ENCODE measurements at regions not wholly inside any gene's neighbourhood (a gene's known extent, or its start where the extent isn't known, plus 50 kb on each side); places are given as distances from the start of the nearest gene placed in this dataset.

DNA sequence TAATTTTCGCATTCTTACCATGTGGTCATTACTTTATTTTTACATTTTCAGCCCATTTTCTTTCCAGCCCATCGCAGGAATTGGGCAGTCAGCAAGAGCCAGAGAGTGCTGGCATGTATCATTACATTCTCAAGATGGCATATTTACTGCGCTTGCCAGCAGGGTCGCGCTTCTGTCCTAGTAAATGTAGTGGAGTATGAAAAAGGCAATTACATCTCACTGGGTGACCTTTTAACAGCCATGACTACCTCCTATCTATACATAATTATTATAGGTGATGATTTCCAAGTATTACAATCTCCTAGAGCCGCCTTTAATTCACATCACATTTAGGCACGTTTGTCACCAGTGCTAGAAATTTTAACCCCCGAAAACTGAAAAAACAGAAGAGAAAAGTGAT lies 433.7 kb upstream of the MGMT start:
- POLR2A ChIA-PET = no interaction called here
- no peak for DNase-seq (ENCODE audit: low read depth, low spot score)
- no peak for TF ChIP-seq CTCF (IDR thresholded peaks at IDR 0.05; ENCODE audit: insufficient read depth, low read length, missing control alignments)
- CTCF ChIA-PET = no interaction called here
- no peak overlapping the region for H3K4me3 ChIP-seq (ENCODE audit: low read depth, low read length)

DNA sequence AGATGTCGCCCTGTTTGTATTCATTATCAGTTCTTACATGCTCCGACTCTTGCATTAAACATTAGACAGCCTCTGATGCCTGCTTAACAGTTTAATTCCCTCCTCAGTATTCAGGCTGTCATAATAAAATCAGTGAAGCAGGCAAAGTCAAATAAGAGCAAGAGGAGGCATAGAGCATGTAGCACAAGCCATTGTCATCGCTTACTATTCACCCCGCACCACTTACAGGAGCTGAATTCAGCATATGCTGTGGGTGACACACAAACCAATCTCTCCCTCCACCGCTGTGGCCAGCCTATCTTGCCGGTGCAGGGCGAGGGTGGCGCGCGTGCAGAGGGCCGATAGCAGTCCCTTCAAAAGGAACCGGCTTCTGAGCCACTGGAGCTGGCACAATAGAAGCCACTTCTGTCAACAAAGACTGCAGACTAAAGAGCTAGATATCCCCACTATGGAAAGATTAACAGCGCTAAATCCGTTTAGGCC lies 433.2 kb upstream of the MGMT start:
- POLR2A ChIA-PET = no interaction called here
- H3K4me3 ChIP-seq (ENCODE audit: low read depth, low read length) = no peak overlapping the region
- TF ChIP-seq CTCF (IDR thresholded peaks at IDR 0.05; ENCODE audit: insufficient read depth, low read length, missing control alignments) = no peak
- CTCF ChIA-PET = no interaction called here
- no peak for DNase-seq (ENCODE audit: low read depth, low spot score)

DNA sequence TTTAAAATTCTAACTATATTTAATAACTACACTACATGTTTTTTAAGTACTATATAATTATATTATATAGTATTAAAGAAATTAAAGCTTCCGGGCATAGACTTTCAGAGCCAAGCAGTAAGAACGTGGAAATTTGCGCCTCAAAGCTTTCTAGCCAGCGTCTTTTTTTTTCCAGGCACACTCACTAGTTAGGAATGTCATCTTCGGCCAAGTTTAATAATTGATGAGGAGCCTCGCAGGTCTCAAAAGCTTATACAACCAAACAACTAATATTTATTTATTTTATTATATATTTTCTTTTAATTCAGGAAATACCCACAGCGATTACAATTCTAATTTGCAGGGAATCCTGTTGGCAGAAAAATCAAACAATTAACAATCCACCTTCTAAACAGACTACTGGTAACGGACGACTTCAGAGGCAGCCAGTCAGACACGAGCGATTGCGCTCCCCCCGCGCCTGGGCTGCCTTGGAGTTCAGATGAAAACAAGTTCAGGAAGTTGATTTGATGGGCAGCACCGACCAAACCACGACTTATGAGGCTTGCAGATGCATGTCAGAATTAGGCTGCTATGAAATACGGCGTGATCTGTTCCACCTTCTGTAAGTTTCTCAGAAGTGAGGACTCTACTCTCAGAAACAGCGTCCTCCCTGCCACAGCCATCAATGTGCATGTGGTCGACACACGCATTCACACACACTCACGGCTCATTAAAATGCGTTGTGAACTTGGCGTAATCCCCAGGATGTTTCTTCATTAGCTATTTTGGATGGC lies 431.8 kb upstream of the MGMT start:
- H3K4me3 ChIP-seq (ENCODE audit: low read depth, low read length) = no peak overlapping the region
- no peak for TF ChIP-seq CTCF (IDR thresholded peaks at IDR 0.05; ENCODE audit: insufficient read depth, low read length, missing control alignments)
- ChIA-PET POLR2A (no interaction called here), CTCF (no interaction called here)
- no peak for DNase-seq (ENCODE audit: low read depth, low spot score)

DNA sequence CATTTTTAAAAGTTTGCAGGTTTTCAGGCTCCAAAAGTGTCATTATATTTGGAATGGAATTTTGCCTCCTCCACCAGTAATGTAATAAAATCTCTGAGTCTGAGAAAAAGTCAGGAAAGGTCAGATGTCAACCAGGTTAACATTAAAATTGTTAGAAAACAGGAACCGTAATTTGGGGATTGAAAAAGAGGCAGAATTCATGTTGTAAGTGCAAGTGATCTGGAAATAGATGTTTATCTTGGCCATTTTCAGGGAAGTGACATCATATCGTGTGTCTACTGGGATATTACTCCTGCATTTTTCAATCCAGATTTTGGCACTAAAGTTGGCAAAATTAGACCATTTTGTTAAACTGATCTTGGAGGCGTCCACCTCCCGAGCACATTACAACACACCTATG lies 428.5 kb upstream of the MGMT start:
- POLR2A ChIA-PET = no interaction called here

GRCh38 chr10:129039406-129040370 lies 427.4 kb upstream of the MGMT start:
- no peak overlapping the region for H3K4me3 ChIP-seq (ENCODE audit: low read depth, low read length)
- CTCF ChIA-PET = no interaction called here
- POLR2A ChIA-PET = no interaction called here
- DNase-seq (ENCODE audit: low read depth, low spot score) = no peak
- TF ChIP-seq CTCF (IDR thresholded peaks at IDR 0.05; ENCODE audit: insufficient read depth, low read length, missing control alignments) = no peak

More for the DNA sequence above, 428.5 kb upstream of the MGMT start:
- TF ChIP-seq CTCF (IDR thresholded peaks at IDR 0.05; ENCODE audit: insufficient read depth, low read length, missing control alignments) = no peak
- no peak overlapping the region for H3K4me3 ChIP-seq (ENCODE audit: low read depth, low read length)
- CTCF ChIA-PET = no interaction called here
- no peak for DNase-seq (ENCODE audit: low read depth, low spot score)

DNA sequence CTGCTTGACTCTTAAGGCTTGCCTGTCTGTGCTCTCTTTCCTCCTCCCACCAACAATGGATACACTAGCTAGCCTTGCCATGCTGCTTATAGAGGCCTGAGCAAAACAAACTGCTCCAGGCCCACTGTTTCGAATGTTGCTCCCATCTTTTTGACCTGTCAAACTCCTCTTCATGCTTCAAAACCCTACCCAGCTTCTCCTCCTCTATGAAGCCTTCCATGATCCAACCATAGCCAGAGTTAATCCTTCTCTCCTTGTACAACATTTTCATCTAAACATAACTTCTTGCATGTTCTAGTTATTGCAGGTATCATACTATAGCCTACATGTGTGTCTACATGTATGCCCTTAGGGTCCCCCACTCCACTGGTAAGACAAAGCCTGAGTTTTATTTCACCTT lies 426.7 kb upstream of the MGMT start:
- no peak for DNase-seq (ENCODE audit: low read depth, low spot score)

More for the DNA sequence above, 426.7 kb upstream of the MGMT start:
- ChIA-PET CTCF (no interaction called here), POLR2A (no interaction called here)
- TF ChIP-seq CTCF (IDR thresholded peaks at IDR 0.05; ENCODE audit: insufficient read depth, low read length, missing control alignments) = no peak
- no peak overlapping the region for H3K4me3 ChIP-seq (ENCODE audit: low read depth, low read length)
